DND-41 (cell line): ENCODE measurements at regions not wholly inside any gene's neighbourhood (a gene's known extent, or its start where the extent isn't known, plus 50 kb on each side); places are given as distances from the start of the nearest gene placed in this dataset.

Source experiments
- EZH2 ChIP-seq: IDR thresholded peaks from 3 replicates; pipeline ENCODE4 v1.6.1; 2012; ENCODE audit warnings: borderline replicate concordance, low read depth, mild to moderate bottlenecking, moderate library complexity, low read length, inconsistent platforms; ENCODE audit not compliant: severe bottlenecking
- TF ChIP-seq, protein P1 (sequence below): IDR thresholded peaks from 2 replicates; pipeline ENCODE4 v1.5.1; 2012; ENCODE audit warnings: borderline replicate concordance, low read length, moderate library complexity, mild to moderate bottlenecking; ENCODE audit not compliant: poor library complexity, severe bottlenecking; ENCODE audit errors: extremely low read depth

DNA sequence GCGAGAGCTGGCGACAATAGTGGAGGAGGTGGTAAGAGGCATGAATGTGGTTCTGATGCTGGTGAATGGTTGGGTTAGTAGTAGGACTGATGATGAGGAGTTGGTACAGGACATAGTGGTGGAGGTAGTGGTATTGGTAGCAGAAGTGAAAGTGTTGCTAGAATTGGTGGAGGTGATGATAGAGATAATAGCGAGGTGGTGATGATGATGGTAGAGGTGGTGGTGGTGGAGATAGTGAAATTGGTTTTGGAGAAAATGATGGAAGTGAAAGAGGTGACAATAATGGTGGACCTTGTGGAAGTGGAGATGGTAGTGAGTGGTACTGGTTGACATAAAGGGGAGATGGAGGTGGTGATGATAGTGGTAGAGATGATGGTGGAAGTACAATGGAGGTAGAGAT is 360.2 kb upstream of the JAG1 start:
- TF ChIP-seq, protein P1, sequence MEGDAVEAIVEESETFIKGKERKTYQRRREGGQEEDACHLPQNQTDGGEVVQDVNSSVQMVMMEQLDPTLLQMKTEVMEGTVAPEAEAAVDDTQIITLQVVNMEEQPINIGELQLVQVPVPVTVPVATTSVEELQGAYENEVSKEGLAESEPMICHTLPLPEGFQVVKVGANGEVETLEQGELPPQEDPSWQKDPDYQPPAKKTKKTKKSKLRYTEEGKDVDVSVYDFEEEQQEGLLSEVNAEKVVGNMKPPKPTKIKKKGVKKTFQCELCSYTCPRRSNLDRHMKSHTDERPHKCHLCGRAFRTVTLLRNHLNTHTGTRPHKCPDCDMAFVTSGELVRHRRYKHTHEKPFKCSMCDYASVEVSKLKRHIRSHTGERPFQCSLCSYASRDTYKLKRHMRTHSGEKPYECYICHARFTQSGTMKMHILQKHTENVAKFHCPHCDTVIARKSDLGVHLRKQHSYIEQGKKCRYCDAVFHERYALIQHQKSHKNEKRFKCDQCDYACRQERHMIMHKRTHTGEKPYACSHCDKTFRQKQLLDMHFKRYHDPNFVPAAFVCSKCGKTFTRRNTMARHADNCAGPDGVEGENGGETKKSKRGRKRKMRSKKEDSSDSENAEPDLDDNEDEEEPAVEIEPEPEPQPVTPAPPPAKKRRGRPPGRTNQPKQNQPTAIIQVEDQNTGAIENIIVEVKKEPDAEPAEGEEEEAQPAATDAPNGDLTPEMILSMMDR, result no peak
- no peak for TF ChIP-seq EZH2
